Ishikawa (cell line): ENCODE measurements at regions not wholly inside any gene's neighbourhood (a gene's known extent, or its start where the extent isn't known, plus 50 kb on each side); places are given as distances from the start of the nearest gene placed in this dataset.

Source experiments
- CEBPB ChIP-seq: IDR thresholded peaks from 2 replicates; pipeline ENCODE4 v1.6.1; 2012
- CREB1 ChIP-seq: IDR thresholded peaks from 2 replicates; pipeline ENCODE4 v1.6.1; 2012; ENCODE audit warnings: low read depth
- EGR1 ChIP-seq: IDR thresholded peaks from 2 replicates; pipeline ENCODE4 v1.6.1; 2012
- EP300 ChIP-seq: IDR thresholded peaks from 2 replicates; pipeline ENCODE4 v1.6.1; 2012; ENCODE audit warnings: borderline replicate concordance
- FOXM1 ChIP-seq: IDR thresholded peaks from 2 replicates; pipeline ENCODE4 v1.6.1; 2012; ENCODE audit warnings: low read depth, borderline replicate concordance
- NFIC ChIP-seq: IDR thresholded peaks from 2 replicates; pipeline ENCODE4 v1.6.1; 2012
- RAD21 ChIP-seq: IDR thresholded peaks from 2 replicates; pipeline ENCODE4 v1.6.1; 2012; ENCODE audit warnings: low read depth
- TAF1 ChIP-seq: IDR thresholded peaks from 2 replicates; pipeline ENCODE4 v1.6.1; 2012; ENCODE audit warnings: low read depth, mild to moderate bottlenecking
- TCF12 ChIP-seq: IDR thresholded peaks from 2 replicates; pipeline ENCODE4 v1.6.1; 2012; ENCODE audit warnings: low read depth
- TEAD4 ChIP-seq: IDR thresholded peaks from 2 replicates; pipeline ENCODE4 v1.6.1; 2012
- YY1 ChIP-seq: IDR thresholded peaks from 2 replicates; pipeline ENCODE4 v1.6.1; 2012; ENCODE audit warnings: low read depth
- ZBTB7A ChIP-seq: IDR thresholded peaks from 2 replicates; pipeline ENCODE4 v1.6.1; 2012; ENCODE audit warnings: low read depth
- TF ChIP-seq, protein P1 (sequence below): IDR thresholded peaks from 2 replicates; pipeline ENCODE4 v1.6.1; 2012; ENCODE audit warnings: low read depth, mild to moderate bottlenecking
- TF ChIP-seq, protein P2 (sequence below): IDR thresholded peaks from 2 replicates; pipeline ENCODE4 v1.6.1; 2012
- TF ChIP-seq, protein P3 (sequence below): IDR thresholded peaks from 2 replicates; pipeline ENCODE4 v1.6.1; 2012

DNA sequence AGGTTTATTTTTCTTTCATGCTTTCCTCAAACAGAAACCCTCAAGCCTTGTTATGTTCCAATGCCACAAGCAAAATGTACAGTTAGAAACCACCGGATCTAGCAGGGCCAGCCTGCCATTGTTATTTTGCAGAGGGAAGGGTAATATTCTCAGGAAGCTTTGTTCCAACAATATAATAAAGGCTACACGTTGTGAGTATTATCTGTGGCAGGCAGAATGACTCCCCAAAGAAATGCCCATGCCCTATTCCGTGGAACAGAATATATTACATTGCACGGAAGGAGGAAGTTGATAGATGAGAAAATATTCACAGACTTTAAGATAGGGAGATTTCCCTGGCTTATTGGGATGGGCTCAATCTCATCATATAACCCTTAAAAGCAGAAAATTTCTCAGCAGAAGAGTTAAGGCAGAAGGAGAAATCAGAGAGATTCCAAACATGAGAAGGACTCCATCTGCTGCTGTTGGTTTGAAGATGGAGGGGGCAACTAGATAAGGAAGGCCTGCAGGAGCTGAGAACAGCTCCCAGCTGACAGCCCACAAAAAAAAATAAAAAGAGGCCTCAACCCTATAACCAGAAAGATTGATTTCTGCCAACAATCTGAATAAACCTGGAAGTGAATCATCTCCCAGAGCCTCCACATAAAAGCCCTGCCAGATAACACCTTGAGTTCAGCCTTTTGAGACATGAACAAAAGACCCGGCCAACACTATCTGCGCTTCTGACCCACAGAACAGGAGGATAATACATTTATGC, 466.6 kb downstream of the LPIN1 start:
- TF ChIP-seq, protein P1, sequence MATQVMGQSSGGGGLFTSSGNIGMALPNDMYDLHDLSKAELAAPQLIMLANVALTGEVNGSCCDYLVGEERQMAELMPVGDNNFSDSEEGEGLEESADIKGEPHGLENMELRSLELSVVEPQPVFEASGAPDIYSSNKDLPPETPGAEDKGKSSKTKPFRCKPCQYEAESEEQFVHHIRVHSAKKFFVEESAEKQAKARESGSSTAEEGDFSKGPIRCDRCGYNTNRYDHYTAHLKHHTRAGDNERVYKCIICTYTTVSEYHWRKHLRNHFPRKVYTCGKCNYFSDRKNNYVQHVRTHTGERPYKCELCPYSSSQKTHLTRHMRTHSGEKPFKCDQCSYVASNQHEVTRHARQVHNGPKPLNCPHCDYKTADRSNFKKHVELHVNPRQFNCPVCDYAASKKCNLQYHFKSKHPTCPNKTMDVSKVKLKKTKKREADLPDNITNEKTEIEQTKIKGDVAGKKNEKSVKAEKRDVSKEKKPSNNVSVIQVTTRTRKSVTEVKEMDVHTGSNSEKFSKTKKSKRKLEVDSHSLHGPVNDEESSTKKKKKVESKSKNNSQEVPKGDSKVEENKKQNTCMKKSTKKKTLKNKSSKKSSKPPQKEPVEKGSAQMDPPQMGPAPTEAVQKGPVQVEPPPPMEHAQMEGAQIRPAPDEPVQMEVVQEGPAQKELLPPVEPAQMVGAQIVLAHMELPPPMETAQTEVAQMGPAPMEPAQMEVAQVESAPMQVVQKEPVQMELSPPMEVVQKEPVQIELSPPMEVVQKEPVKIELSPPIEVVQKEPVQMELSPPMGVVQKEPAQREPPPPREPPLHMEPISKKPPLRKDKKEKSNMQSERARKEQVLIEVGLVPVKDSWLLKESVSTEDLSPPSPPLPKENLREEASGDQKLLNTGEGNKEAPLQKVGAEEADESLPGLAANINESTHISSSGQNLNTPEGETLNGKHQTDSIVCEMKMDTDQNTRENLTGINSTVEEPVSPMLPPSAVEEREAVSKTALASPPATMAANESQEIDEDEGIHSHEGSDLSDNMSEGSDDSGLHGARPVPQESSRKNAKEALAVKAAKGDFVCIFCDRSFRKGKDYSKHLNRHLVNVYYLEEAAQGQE = no peak
- TF ChIP-seq, protein P2, sequence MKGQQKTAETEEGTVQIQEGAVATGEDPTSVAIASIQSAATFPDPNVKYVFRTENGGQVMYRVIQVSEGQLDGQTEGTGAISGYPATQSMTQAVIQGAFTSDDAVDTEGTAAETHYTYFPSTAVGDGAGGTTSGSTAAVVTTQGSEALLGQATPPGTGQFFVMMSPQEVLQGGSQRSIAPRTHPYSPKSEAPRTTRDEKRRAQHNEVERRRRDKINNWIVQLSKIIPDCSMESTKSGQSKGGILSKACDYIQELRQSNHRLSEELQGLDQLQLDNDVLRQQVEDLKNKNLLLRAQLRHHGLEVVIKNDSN = no peak
- TF ChIP-seq EP300 = no peak
- TF ChIP-seq NFIC = no peak
- no peak for TF ChIP-seq EGR1
- no peak for TF ChIP-seq YY1
- TF ChIP-seq FOXM1 = no peak
- no peak for TF ChIP-seq TEAD4

DNA sequence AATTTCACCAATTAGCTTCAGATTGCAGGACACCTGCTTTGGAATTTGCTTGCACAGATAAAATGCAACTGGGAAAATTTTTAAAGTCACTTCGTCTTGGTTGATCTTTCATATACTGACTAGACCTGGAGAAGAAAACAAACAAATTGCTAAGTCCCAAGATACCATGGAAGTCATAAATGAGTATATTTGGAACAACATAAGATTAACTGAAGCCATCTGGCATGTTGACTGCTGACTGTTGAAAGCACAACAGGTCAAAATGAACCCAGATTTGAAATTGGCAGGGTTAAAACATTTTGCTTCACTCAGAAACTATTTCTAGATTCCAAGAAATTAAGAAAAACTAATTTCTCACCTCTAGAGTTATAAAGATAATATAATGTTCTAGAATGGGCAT, 470.7 kb downstream of the LPIN1 start:
- TF ChIP-seq TEAD4 (no peak), TAF1 (no peak), EP300 (no peak), EGR1 (no peak), NFIC (no peak), RAD21 (no peak), TCF12 (no peak), YY1 (no peak), CEBPB (no peak), ZBTB7A (no peak)
- TF ChIP-seq, protein P1 = no peak
- TF ChIP-seq, protein P3, sequence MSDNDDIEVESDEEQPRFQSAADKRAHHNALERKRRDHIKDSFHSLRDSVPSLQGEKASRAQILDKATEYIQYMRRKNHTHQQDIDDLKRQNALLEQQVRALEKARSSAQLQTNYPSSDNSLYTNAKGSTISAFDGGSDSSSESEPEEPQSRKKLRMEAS = no peak
- TF ChIP-seq, protein P2 = no peak

DNA sequence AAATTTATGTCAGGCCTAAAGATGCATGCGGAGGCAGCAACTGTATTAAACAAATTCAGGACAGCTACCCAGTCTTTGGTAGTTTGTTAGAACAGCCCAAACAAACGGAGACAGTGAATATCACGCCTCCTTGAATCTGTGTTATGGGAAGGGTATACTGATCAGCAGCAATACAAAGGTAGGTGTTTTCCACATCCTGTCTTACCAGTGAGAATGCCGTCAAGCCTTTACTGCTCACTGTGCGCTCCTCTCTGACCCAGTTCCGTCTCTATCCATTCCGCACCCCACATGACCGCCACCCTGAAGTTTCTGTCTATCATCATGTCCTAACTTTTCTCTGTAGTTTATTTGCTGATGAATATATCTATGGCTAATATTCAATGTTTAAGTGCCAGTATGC, 473.3 kb downstream of the LPIN1 start:
- TF ChIP-seq FOXM1 = no peak
- no peak for TF ChIP-seq EGR1
- TF ChIP-seq, protein P3 = no peak
- no peak for TF ChIP-seq CREB1
- no peak for TF ChIP-seq RAD21
- no peak for TF ChIP-seq CEBPB
- TF ChIP-seq, protein P2 = no peak

DNA sequence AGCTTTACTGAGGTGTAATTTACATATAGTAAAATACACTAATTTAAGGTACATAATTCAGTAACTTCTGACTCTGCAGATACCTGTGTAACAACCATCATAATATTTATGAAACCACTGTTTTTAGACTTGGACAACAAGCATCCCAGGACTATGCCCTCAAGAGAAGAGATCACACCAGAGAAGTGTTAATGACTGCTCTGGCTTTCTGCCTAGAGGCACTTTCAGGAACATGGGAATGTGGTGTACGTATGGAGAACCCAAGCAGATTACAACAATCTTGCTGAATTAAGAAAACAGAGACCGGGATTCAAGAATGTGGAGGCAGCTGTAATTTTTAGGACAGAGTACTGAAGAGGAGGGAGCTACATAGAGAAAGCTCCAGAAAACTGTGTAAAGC, 475.2 kb downstream of the LPIN1 start:
- no peak for TF ChIP-seq NFIC
- no peak for TF ChIP-seq RAD21
- TF ChIP-seq, protein P2 = no peak
- TF ChIP-seq TCF12 = no peak
- no peak for TF ChIP-seq FOXM1
- no peak for TF ChIP-seq CREB1
- no peak for TF ChIP-seq EP300
- TF ChIP-seq TEAD4 = no peak
- no peak for TF ChIP-seq ZBTB7A
- no peak for TF ChIP-seq EGR1
- TF ChIP-seq, protein P3 = no peak
- no peak for TF ChIP-seq CEBPB
- TF ChIP-seq, protein P1 = no peak
- TF ChIP-seq YY1 = no peak
- TF ChIP-seq TAF1 = no peak
